ENCODE measurements at regions not wholly inside any gene's neighbourhood (a gene's known extent, or its start where the extent isn't known, plus 50 kb on each side); places are given as distances from the start of the nearest gene placed in this dataset.
A peak's percentile ranks its signal among the peaks of the same experiment; 100 is the strongest.

DNA sequence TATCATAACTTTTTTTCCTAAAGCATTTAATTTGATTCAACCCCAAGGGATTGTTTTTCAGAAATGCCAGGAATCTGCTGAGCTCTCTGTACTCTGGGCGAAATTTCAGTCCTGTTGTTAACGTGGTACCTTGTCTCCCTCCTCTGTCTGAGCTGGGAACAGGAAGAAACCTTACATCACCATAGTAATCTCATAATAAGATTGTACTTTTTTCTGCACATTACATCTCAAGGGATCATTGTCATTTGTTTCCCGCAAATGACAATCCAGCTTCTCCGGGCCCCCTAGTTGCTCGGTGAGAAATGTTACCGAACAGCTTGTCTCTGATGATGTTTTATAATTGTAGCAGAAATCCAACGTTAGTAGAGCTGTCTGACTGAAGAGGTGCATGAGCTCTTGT lies 152.7 kb upstream of the ERCC4 start:
- Histone ChIP-seq H4K20me1 (replicated peaks; ENCODE audit: control insufficient read depth, insufficient read depth, low read length) (no peaks in the 10 kb centered on the region), H3K9me1 (ENCODE audit: control insufficient read depth, insufficient read depth, low read length) (no peaks in the 10 kb centered on the region), H3K36me3 (ENCODE audit: control insufficient read depth, insufficient read depth, low read length) (no peaks in the 10 kb centered on the region), H3K27me3 (ENCODE audit: control insufficient read depth in 2 of 2, insufficient read depth in 2 of 2, low read length in 2 of 2) (no peaks in the 10 kb centered on the region; a peak in 1 of 5 replicates), H3K4me3 (no peak overlapping the region), H2AFZ (ENCODE audit: low read depth, low read length) (no peak overlapping the region), H3K79me2 (ENCODE audit: control insufficient read depth, insufficient read depth, low read length) (no peaks in the 10 kb centered on the region), H3K27ac (ENCODE audit: extremely low read depth, low read depth, low read length) (no peak overlapping the region), H3K4me1 (replicated peaks in 1 of 2; ENCODE audit: control insufficient read depth in 2 of 2, insufficient read depth in 2 of 2, low read length in 2 of 2) (no peaks in the 10 kb centered on the region), H3K9me3 (replicated peaks; ENCODE audit: control insufficient read depth, insufficient read depth, low read depth, low read length) (no peaks in the 10 kb centered on the region), H3K4me2 (ENCODE audit: insufficient read depth, low read length) (no peak overlapping the region), H3K9ac (ENCODE audit: insufficient read depth in 1 of 2, low read depth in 2 of 2, low read length in 2 of 2) (no peak overlapping the region)
- POLR2A ChIA-PET = interaction anchor here (0.9 to 1.6 kb wide), 3 partner anchors 11 to 17 kb away, joined by 3 to 8 read pairs (median 6); no protein-coding TSS in a partner anchor
- DNase-seq (ENCODE audit: extremely low read depth in 1 of 4, low spot score in 3 of 4) = no peak
- no peak for FAIRE-seq
- intact Hi-C loops (cut with micrococcal nuclease) = no loop called here
- no TSS peak for BruUV-seq (replicated peaks)
- CTCF ChIA-PET (ENCODE audit: low intra/inter-chr PET ratio) = no interaction called here
- TF ChIP-seq, protein P1, sequence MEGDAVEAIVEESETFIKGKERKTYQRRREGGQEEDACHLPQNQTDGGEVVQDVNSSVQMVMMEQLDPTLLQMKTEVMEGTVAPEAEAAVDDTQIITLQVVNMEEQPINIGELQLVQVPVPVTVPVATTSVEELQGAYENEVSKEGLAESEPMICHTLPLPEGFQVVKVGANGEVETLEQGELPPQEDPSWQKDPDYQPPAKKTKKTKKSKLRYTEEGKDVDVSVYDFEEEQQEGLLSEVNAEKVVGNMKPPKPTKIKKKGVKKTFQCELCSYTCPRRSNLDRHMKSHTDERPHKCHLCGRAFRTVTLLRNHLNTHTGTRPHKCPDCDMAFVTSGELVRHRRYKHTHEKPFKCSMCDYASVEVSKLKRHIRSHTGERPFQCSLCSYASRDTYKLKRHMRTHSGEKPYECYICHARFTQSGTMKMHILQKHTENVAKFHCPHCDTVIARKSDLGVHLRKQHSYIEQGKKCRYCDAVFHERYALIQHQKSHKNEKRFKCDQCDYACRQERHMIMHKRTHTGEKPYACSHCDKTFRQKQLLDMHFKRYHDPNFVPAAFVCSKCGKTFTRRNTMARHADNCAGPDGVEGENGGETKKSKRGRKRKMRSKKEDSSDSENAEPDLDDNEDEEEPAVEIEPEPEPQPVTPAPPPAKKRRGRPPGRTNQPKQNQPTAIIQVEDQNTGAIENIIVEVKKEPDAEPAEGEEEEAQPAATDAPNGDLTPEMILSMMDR (IDR thresholded peaks at IDR 0.05 in 2 of 3, conservative IDR thresholded peaks at IDR 0.05 in 1 of 3; ENCODE audit: insufficient read depth in 2 of 3, low read depth in 1 of 3, low read length in 3 of 3) = peak in 1 of 3 experiments; percentile 22; a peak in 1 of 6 replicates
- 0 out of 4 replicates have a peak, but pooled peaks of 1 of the 2 experiments have one; percentile 5 for TF ChIP-seq RAD21 (CRISPR knock-in tag; conservative IDR thresholded peaks at IDR 0.05 in 1 of 2, IDR thresholded peaks at IDR 0.05 in 1 of 2)
- no peak for TF ChIP-seq SREBF2 (CRISPR knock-in tag; IDR thresholded peaks at IDR 0.05)
- TF ChIP-seq, protein P2, sequence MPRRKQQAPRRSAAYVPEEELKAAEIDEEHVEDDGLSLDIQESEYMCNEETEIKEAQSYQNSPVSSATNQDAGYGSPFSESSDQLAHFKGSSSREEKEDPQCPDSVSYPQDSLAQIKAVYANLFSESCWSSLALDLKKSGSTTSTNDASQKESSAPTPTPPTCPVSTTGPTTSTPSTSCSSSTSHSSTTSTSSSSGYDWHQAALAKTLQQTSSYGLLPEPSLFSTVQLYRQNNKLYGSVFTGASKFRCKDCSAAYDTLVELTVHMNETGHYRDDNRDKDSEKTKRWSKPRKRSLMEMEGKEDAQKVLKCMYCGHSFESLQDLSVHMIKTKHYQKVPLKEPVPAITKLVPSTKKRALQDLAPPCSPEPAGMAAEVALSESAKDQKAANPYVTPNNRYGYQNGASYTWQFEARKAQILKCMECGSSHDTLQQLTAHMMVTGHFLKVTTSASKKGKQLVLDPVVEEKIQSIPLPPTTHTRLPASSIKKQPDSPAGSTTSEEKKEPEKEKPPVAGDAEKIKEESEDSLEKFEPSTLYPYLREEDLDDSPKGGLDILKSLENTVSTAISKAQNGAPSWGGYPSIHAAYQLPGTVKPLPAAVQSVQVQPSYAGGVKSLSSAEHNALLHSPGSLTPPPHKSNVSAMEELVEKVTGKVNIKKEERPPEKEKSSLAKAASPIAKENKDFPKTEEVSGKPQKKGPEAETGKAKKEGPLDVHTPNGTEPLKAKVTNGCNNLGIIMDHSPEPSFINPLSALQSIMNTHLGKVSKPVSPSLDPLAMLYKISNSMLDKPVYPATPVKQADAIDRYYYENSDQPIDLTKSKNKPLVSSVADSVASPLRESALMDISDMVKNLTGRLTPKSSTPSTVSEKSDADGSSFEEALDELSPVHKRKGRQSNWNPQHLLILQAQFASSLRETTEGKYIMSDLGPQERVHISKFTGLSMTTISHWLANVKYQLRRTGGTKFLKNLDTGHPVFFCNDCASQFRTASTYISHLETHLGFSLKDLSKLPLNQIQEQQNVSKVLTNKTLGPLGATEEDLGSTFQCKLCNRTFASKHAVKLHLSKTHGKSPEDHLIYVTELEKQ (CRISPR knock-in tag; IDR thresholded peaks at IDR 0.05) = no peak
- TF ChIP-seq SRSF9 (IDR thresholded peaks at IDR 0.05; ENCODE audit: borderline replicate concordance, low read depth, low read length) = no peak
- under 1% methylated on average over 7 of the region's 7 CpGs for WGBS (ENCODE audit: insufficient coverage, low coverage, missing lambda C conversion rate)
- in situ Hi-C loops (cut with MboI) = no loop called here
- no peak for ATAC-seq
